Fibroblast of skin of left quadriceps (primary cell): ENCODE measurements at regions not wholly inside any gene's neighbourhood (a gene's known extent, or its start where the extent isn't known, plus 50 kb on each side); places are given as distances from the start of the nearest gene placed in this dataset.

Source experiments
- DNase-seq, 2 experiments: peaks; one replicate each; pipeline ENCODE4 v3.0.0-alpha.2; 2013; ENCODE audit warnings: low read depth in 2 of 2

GRCh38 chr2:5332925-5333324 is 359.3 kb upstream of the SOX11 start:
- no peak for DNase-seq

- no peak for DNase-seq
Observed at GRCh38 chr2:5339473-5339872, 352.7 kb upstream of the SOX11 start.

GRCh38 chr2:5343785-5344335 is 348.3 kb upstream of the SOX11 start:
- DNase-seq: no peak

- no peak for DNase-seq
Observed at GRCh38 chr2:5352286-5352685, 339.9 kb upstream of the SOX11 start.

GRCh38 chr2:5353565-5353964 is 338.6 kb upstream of the SOX11 start:
- no peak for DNase-seq

- no peak for DNase-seq
Observed at GRCh38 chr2:5359397-5359796, 332.8 kb upstream of the SOX11 start.

- DNase-seq: no peak
Observed at GRCh38 chr2:5360081-5360480, 332.1 kb upstream of the SOX11 start.

GRCh38 chr2:5364361-5364760 is 327.8 kb upstream of the SOX11 start:
- no peak for DNase-seq

- DNase-seq: peak; percentile 28 to 32
Observed at GRCh38 chr2:5365871-5366461, 326.2 kb upstream of the SOX11 start.

GRCh38 chr2:5367321-5367720 is 324.9 kb upstream of the SOX11 start:
- no peak for DNase-seq

GRCh38 chr2:5368263-5368662 is 323.9 kb upstream of the SOX11 start:
- DNase-seq: no peak

- DNase-seq: no peak
Observed at GRCh38 chr2:5369510-5369909, 322.7 kb upstream of the SOX11 start.

GRCh38 chr2:5370158-5370557 is 322.0 kb upstream of the SOX11 start:
- DNase-seq: no peak

GRCh38 chr2:5372141-5372540 is 320.0 kb upstream of the SOX11 start:
- no peak for DNase-seq

- no peak for DNase-seq
Observed at GRCh38 chr2:5373200-5373599, 319.0 kb upstream of the SOX11 start.

GRCh38 chr2:5374762-5375161 is 317.4 kb upstream of the SOX11 start:
- no peak for DNase-seq

GRCh38 chr2:5377323-5377722 is 314.9 kb upstream of the SOX11 start:
- no peak for DNase-seq

- DNase-seq: peak; percentile 20 to 23
Observed at GRCh38 chr2:5379811-5380210, 312.4 kb upstream of the SOX11 start.

- DNase-seq: no peak
Observed at GRCh38 chr2:5385596-5385995, 306.6 kb upstream of the SOX11 start.

- DNase-seq: no peak
Observed at GRCh38 chr2:5387406-5387805, 304.8 kb upstream of the SOX11 start.

GRCh38 chr2:5389740-5390139 is 302.4 kb upstream of the SOX11 start:
- no peak for DNase-seq

GRCh38 chr2:5391362-5391761 is 300.8 kb upstream of the SOX11 start:
- DNase-seq: no peak

GRCh38 chr2:5392658-5393057 is 299.5 kb upstream of the SOX11 start:
- no peak for DNase-seq

- DNase-seq: no peak
Observed at GRCh38 chr2:5393474-5393873, 298.7 kb upstream of the SOX11 start.
